CD4-positive, alpha-beta T cell (primary cell): ENCODE measurements at regions not wholly inside any gene's neighbourhood (a gene's known extent, or its start where the extent isn't known, plus 50 kb on each side); places are given as distances from the start of the nearest gene placed in this dataset.

Experiments
- ATAC-seq: fragments of 200-7000 bp; cut with Tn5 transposase; one replicate; pipeline ENCODE4 v1.10.0; 2022; ENCODE audit warnings: mild to moderate bottlenecking; ENCODE audit not compliant: poor library complexity
- CTCF ChIA-PET: fragments of 350-600 bp; sonication (Branson Sonifier 250); formaldehyde crosslinking; loops from one replicate; lab custom pipeline; 2021; ENCODE audit warnings: antibody characterized with exemption, inconsistent platforms; lab: Charles Lee
- POLR2A ChIA-PET: fragments of 350-600 bp; sonication (Branson Sonifier 250); formaldehyde crosslinking; loops from one replicate; lab custom pipeline; 2021; ENCODE audit warnings: antibody characterized with exemption, inconsistent platforms; lab: Charles Lee
- DNase-seq, 14 experiments: peaks; one replicate each; pipeline ENCODE4 v3.0.0-alpha.2; 2013 to 2020; ENCODE audit warnings: mixed read lengths in 2 of 14
- H3K27ac ChIP-seq, 2 donors: one replicate each; pipeline versions ENCODE4 v1.5.1 to v1.7.0; 2013; ENCODE audit warnings: low read length in 2 of 2, low read depth in 1 of 2, mild to moderate bottlenecking in 1 of 2
- H3K27me3 ChIP-seq, 2 experiments: 1 replicate in 1 of 2; 2 replicates in 1 of 2; pipeline versions ENCODE4 v1.6.1 to v1.7.0; 2013; ENCODE audit warnings: low read length in 2 of 2, control low read depth in 1 of 2, mild to moderate bottlenecking in 1 of 2, moderate library complexity in 1 of 2; ENCODE audit not compliant: insufficient read depth in 2 of 2, control insufficient read depth in 1 of 2
- H3K36me3 ChIP-seq: one replicate; pipeline ENCODE4 v1.6.1; 2013; ENCODE audit warnings: low read length, control low read depth; ENCODE audit not compliant: insufficient read depth
- H3K4me1 ChIP-seq: one replicate; pipeline ENCODE4 v1.6.1; 2013; ENCODE audit warnings: low read length, control low read depth; ENCODE audit not compliant: insufficient read depth
- H3K4me3 ChIP-seq: one replicate; pipeline ENCODE4 v1.5.1; 2013; ENCODE audit warnings: mild to moderate bottlenecking, low read length, moderate library complexity
- H3K9me3 ChIP-seq, 2 experiments: 1 replicate in 1 of 2; 2 replicates in 1 of 2; pipeline versions ENCODE4 v1.6.1 to v1.7.0; 2013; ENCODE audit warnings: low read length in 2 of 2, mild to moderate bottlenecking in 2 of 2, control low read depth in 1 of 2, moderate library complexity in 1 of 2; ENCODE audit not compliant: control insufficient read depth in 1 of 2, insufficient read depth in 1 of 2
- H3K27ac Mint-ChIP-seq: one replicate; pipeline ENCODE4 v1.8.0; 2020; ENCODE audit warnings: mixed read lengths
- H3K27me3 Mint-ChIP-seq: one replicate; pipeline ENCODE4 v1.8.0; 2021; ENCODE audit warnings: mixed read lengths
- H3K36me3 Mint-ChIP-seq: one replicate; pipeline ENCODE4 v1.8.0; 2021; ENCODE audit warnings: low read depth, mixed read lengths
- H3K4me1 Mint-ChIP-seq: one replicate; pipeline ENCODE4 v1.8.0; 2021; ENCODE audit warnings: low read depth, mixed read lengths
- H3K4me3 Mint-ChIP-seq: one replicate; pipeline ENCODE4 v1.8.0; 2020; ENCODE audit warnings: mild to moderate bottlenecking, mixed read lengths
- H3K9me3 Mint-ChIP-seq: one replicate; pipeline ENCODE4 v1.8.0; 2020; ENCODE audit warnings: mixed read lengths
- intact Hi-C, 2 experiments: fragments of 100-400 bp; cut with DNase I in 1 of 2; cut with micrococcal nuclease in 1 of 2; formaldehyde crosslinking; loops; one replicate each; pipeline versions ENCODE4 v1.15.1 to v1.9.0; 2023 to 2025; cut with DNase I, micrococcal nuclease
- TF ChIP-seq, protein P1 (sequence below): fragments of 200-600 bp; IDR thresholded peaks from one replicate; pipeline ENCODE4 v1.8.0; 2022; ENCODE audit warnings: antibody characterized with exemption, mild to moderate bottlenecking

DNA sequence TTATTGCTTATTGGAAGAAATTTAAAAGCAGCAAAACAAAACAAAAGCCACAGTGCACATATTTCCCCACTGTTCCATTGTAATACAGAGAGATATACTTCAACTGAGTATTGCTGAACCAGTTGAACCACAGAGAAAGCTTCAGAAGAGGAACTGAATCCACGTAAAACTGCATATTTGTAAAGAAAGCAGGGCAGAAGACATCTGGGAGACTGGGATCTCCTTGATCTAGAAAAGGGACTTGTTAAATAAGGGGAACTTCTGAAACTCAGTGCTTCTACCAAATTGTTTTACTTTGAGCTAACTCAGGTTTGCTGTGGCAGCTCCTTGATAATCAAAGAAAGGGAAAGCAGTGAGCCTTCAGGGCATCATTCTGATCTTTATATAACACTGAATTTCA lies 411.1 kb upstream of the MDGA2 start:
- Histone ChIP-seq H3K27ac (no peak overlapping the region), H3K36me3 (no peaks in the 10 kb centered on the region), H3K4me3 (no peak overlapping the region), H3K9me3 (peaks cover 4 to 8% of the 10 kb centered on the region in 2 experiments), H3K4me1 (no peaks in the 10 kb centered on the region), H3K27me3 (no peaks in the 10 kb centered on the region)
- ChIA-PET CTCF (no interaction called here), POLR2A (no interaction called here)
- Mint-ChIP-seq H3K27me3 (no peaks in the 10 kb centered on the region), H3K4me3 (no peak overlapping the region), H3K4me1 (no peaks in the 10 kb centered on the region), H3K36me3 (no peaks in the 10 kb centered on the region), H3K27ac (no peak overlapping the region), H3K9me3 (peaks cover 2% of the 10 kb centered on the region)
- TF ChIP-seq, protein P1, sequence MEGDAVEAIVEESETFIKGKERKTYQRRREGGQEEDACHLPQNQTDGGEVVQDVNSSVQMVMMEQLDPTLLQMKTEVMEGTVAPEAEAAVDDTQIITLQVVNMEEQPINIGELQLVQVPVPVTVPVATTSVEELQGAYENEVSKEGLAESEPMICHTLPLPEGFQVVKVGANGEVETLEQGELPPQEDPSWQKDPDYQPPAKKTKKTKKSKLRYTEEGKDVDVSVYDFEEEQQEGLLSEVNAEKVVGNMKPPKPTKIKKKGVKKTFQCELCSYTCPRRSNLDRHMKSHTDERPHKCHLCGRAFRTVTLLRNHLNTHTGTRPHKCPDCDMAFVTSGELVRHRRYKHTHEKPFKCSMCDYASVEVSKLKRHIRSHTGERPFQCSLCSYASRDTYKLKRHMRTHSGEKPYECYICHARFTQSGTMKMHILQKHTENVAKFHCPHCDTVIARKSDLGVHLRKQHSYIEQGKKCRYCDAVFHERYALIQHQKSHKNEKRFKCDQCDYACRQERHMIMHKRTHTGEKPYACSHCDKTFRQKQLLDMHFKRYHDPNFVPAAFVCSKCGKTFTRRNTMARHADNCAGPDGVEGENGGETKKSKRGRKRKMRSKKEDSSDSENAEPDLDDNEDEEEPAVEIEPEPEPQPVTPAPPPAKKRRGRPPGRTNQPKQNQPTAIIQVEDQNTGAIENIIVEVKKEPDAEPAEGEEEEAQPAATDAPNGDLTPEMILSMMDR: no peak
- DNase-seq (no peak), ATAC-seq (no peak)
- intact Hi-C loops: no loop called here

DNA sequence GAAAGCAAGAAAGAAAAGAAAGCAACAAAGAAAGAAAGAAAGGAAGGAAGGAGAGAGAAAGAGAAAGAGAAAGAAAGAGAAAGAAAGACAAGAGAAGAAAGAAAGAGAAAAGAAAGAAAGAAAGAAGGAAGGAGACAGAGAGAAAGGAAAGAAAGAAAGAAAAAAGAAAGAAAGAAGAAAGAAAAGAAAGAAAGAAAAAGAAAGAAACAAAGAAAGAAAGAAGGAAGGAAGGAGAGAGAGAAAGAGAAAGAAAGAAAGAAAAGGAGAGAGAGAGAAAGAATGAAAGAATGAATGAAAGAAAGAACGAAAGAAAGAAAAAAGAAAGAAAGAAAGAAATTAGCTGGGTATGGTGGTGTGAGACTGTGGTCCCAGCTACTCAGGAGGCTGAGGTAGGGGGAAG lies 400.1 kb upstream of the MDGA2 start:
- ATAC-seq: no peak
- H3K27ac Mint-ChIP-seq: no peak overlapping the region
- no peaks in the 10 kb centered on the region for H3K4me1 Mint-ChIP-seq
- Histone ChIP-seq H3K36me3 (no peaks in the 10 kb centered on the region), H3K27me3 (no peaks in the 10 kb centered on the region), H3K9me3 (no peaks in the 10 kb centered on the region), H3K4me1 (no peaks in the 10 kb centered on the region), H3K27ac (no peak overlapping the region), H3K4me3 (no peak overlapping the region)
- H3K4me3 Mint-ChIP-seq: no peak overlapping the region
- CTCF ChIA-PET: no interaction called here
- H3K27me3 Mint-ChIP-seq: no peaks in the 10 kb centered on the region
- TF ChIP-seq, protein P1: no peak
- POLR2A ChIA-PET: no interaction called here
- DNase-seq: no peak
- peaks cover 6% of the 10 kb centered on the region for H3K9me3 Mint-ChIP-seq
- intact Hi-C loops: no loop called here
- H3K36me3 Mint-ChIP-seq: no peaks in the 10 kb centered on the region

DNA sequence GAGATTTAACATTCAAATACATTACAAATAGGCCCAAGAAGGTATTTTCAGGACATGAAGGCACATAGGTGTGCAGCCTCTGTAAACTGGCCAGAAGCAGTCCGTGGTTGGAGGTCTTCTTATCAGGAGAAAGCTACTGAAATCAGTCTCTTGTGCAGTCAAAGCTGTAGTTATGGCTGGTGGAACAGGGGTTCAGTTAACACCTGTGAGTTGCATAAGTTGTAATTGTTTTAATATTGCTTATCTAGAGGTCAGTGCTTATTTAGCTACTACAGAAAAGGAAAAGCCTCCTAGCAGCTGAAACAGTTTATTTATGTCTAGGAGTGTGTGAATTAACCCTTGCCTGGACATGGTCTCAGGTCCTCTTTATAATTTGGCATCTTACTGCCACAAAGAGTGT lies 377.6 kb upstream of the MDGA2 start:
- no peaks in the 10 kb centered on the region for H3K36me3 ChIP-seq
- DNase-seq: no peak
- peaks cover 0 to 6% of the 10 kb centered on the region in 2 experiments for H3K9me3 ChIP-seq
- Mint-ChIP-seq H3K4me1 (no peaks in the 10 kb centered on the region), H3K36me3 (no peaks in the 10 kb centered on the region), H3K9me3 (peaks cover 3% of the 10 kb centered on the region), H3K4me3 (no peak overlapping the region), H3K27me3 (no peaks in the 10 kb centered on the region), H3K27ac (no peak overlapping the region)
- TF ChIP-seq, protein P1: no peak
- intact Hi-C loops: no loop called here
- H3K4me1 ChIP-seq: no peaks in the 10 kb centered on the region
- H3K27me3 ChIP-seq: no peaks in the 10 kb centered on the region
- ATAC-seq: no peak
- ChIA-PET POLR2A (no interaction called here), CTCF (no interaction called here)
- H3K4me3 ChIP-seq: no peak overlapping the region
- no peak overlapping the region for H3K27ac ChIP-seq
